Right atrium auricular region (tissue), 2 donors: ENCODE measurements at regions not wholly inside any gene's neighbourhood (a gene's known extent, or its start where the extent isn't known, plus 50 kb on each side); places are given as distances from the start of the nearest gene placed in this dataset.

Experiments
- DNase-seq: peaks from one replicate; pipeline ENCODE4 v3.0.0-alpha.2; 2019; ENCODE audit warnings: low spot score
- H3K27ac ChIP-seq, 2 donors: fragments of 200-600 bp; sonication (generic); 1 replicate in 1 of 2; 2 replicates in 1 of 2; pipeline ENCODE4 v1.5.1; 2016 to 2019
- H3K27me3 ChIP-seq, 2 donors: fragments of 200-600 bp; sonication (generic); one replicate each; pipeline versions ENCODE4 v1.5.1 to v1.6.0; 2017 to 2019
- H3K36me3 ChIP-seq: fragments of 200-600 bp; sonication (generic); one replicate; pipeline ENCODE4 v1.5.1; 2016
- H3K4me1 ChIP-seq, 2 donors: fragments of 200-600 bp; sonication (generic); one replicate each; pipeline versions ENCODE4 v1.5.1 to v1.6.0; 2017 to 2019
- H3K4me3 ChIP-seq, 2 donors: fragments of 200-600 bp; sonication (generic); 1 replicate in 1 of 2; 2 replicates in 1 of 2; pipeline ENCODE4 v1.5.1; 2017 to 2019; ENCODE audit warnings: mild to moderate bottlenecking in 1 of 2, moderate library complexity in 1 of 2
- H3K9me3 ChIP-seq, 2 donors: fragments of 200-600 bp; sonication (generic); one replicate each; pipeline ENCODE4 v1.5.1; 2019
- CTCF ChIP-seq, 2 donors: fragments of 200-600 bp; sonication (generic); IDR thresholded peaks; one replicate each; pipeline ENCODE4 v1.5.1; 2019; ENCODE audit warnings: antibody characterized with exemption in 2 of 2

GRCh38 chr2:120447127-120447785 lies 101.3 kb downstream of the INHBB start:
- Histone ChIP-seq H3K36me3 (no peaks in the 10 kb centered on the region), H3K27ac (no peak overlapping the region), H3K27me3 (no peaks in the 10 kb centered on the region), H3K4me3 (no peak overlapping the region), H3K4me1 (peaks cover 0 to 9% of the 10 kb centered on the region in 2 donors), H3K9me3 (no peaks in the 10 kb centered on the region)
- DNase-seq = no peak
- TF ChIP-seq CTCF (IDR thresholded peaks at IDR 0.05) = no peak

- Histone ChIP-seq H3K4me1 (no peaks in the 10 kb centered on the region), H3K4me3 (no peak overlapping the region), H3K9me3 (no peaks in the 10 kb centered on the region), H3K36me3 (no peaks in the 10 kb centered on the region), H3K27me3 (no peaks in the 10 kb centered on the region), H3K27ac (no peak overlapping the region)
- no peak for TF ChIP-seq CTCF (IDR thresholded peaks at IDR 0.05)
- DNase-seq = no peak
Measured at GRCh38 chr2:120448436-120448835, 102.5 kb downstream of the INHBB start.

GRCh38 chr2:120448961-120449810 lies 103.2 kb downstream of the INHBB start:
- Histone ChIP-seq H3K9me3 (no peaks in the 10 kb centered on the region), H3K27me3 (no peaks in the 10 kb centered on the region), H3K27ac (no peak overlapping the region), H3K36me3 (no peaks in the 10 kb centered on the region), H3K4me1 (no peaks in the 10 kb centered on the region), H3K4me3 (no peak overlapping the region)
- no peak for TF ChIP-seq CTCF (IDR thresholded peaks at IDR 0.05)
- no peak for DNase-seq

GRCh38 chr2:120450196-120450820 lies 104.4 kb downstream of the INHBB start:
- DNase-seq = no peak
- Histone ChIP-seq H3K27me3 (no peaks in the 10 kb centered on the region), H3K9me3 (no peaks in the 10 kb centered on the region), H3K36me3 (no peaks in the 10 kb centered on the region), H3K4me3 (no peak overlapping the region), H3K4me1 (no peaks in the 10 kb centered on the region), H3K27ac (no peak overlapping the region)
- TF ChIP-seq CTCF (IDR thresholded peaks at IDR 0.05) = no peak

- Histone ChIP-seq H3K27ac (no peak overlapping the region), H3K4me3 (no peak overlapping the region), H3K27me3 (no peaks in the 10 kb centered on the region), H3K4me1 (no peaks in the 10 kb centered on the region), H3K9me3 (no peaks in the 10 kb centered on the region), H3K36me3 (no peaks in the 10 kb centered on the region)
- no peak for DNase-seq
- TF ChIP-seq CTCF (IDR thresholded peaks at IDR 0.05) = no peak
Measured at GRCh38 chr2:120451334-120451733, 105.4 kb downstream of the INHBB start.
